Lung (tissue), 11 donors: ENCODE measurements at regions not wholly inside any gene's neighbourhood (a gene's known extent, or its start where the extent isn't known, plus 50 kb on each side); places are given as distances from the start of the nearest gene placed in this dataset.
A peak's percentile ranks its signal among the peaks of the same experiment; 100 is the strongest.

Source experiments
- ATAC-seq: fragments of 200-7000 bp; cut with Tn5 transposase; one replicate; pipeline ENCODE4 v1.9.1; 2020; ENCODE audit warnings: moderate number of reproducible peaks; ENCODE audit not compliant: insufficient read depth, low FRiP score
- DNase-seq, 3 donors: peaks; one replicate each; pipeline ENCODE4 v3.0.0-alpha.2; 2013 to 2017
- H3K27ac ChIP-seq, 2 donors: one replicate each; pipeline ENCODE4 v1.5.1; 2013; ENCODE audit warnings: mild to moderate bottlenecking in 2 of 2, moderate library complexity in 2 of 2, control low read depth in 1 of 2, inconsistent platforms in 1 of 2, low read depth in 1 of 2, low read length in 1 of 2
- H3K27me3 ChIP-seq, 3 donors: one replicate each; pipeline ENCODE4 v1.5.1; 2013; ENCODE audit warnings: low read length in 2 of 3; ENCODE audit not compliant: control insufficient read depth in 3 of 3, insufficient read depth in 3 of 3
- H3K36me3 ChIP-seq, 4 donors: one replicate each; pipeline ENCODE4 v1.5.1; 2013; ENCODE audit warnings: low read length in 4 of 4, mild to moderate bottlenecking in 1 of 4, moderate library complexity in 1 of 4; ENCODE audit not compliant: control insufficient read depth in 4 of 4, insufficient read depth in 4 of 4
- H3K4me1 ChIP-seq, 5 donors: one replicate each; pipeline ENCODE4 v1.5.1; 2013; ENCODE audit warnings: low read length in 5 of 5, mild to moderate bottlenecking in 2 of 5, moderate library complexity in 1 of 5; ENCODE audit not compliant: control insufficient read depth in 5 of 5, insufficient read depth in 5 of 5
- H3K4me3 ChIP-seq: one replicate; pipeline ENCODE4 v1.5.1; 2013; ENCODE audit warnings: mild to moderate bottlenecking, control low read depth, moderate library complexity
- H3K9ac ChIP-seq, 2 donors: one replicate each; pipeline ENCODE4 v1.5.1; 2013; ENCODE audit warnings: low read length in 2 of 2, control low read depth in 1 of 2; ENCODE audit not compliant: insufficient read depth in 1 of 2
- H3K9me3 ChIP-seq, 4 donors: one replicate each; pipeline ENCODE4 v1.5.1; 2013; ENCODE audit warnings: low read length in 3 of 4, mild to moderate bottlenecking in 1 of 4, moderate library complexity in 1 of 4; ENCODE audit not compliant: control insufficient read depth in 4 of 4, insufficient read depth in 3 of 4
- CTCF ChIP-seq: IDR thresholded peaks from 2 replicates; pipeline ENCODE4 v1.5.1; 2012; ENCODE audit warnings: mild to moderate bottlenecking; ENCODE audit errors: control extremely low read depth, extremely low read depth
- WGBS, 2 donors: extraction: QIAGEN DNeasy Blood & Tissue Kit; methylation state at CpG; one replicate each; pipeline ENCODE4 v1.1.7; 2013; 5-methylcytosine and 5-hydroxymethylcytosine counted together
- donor health status: control.
- donor health status: control.
- donor health status: Bipolar disorder and iron deficiency.
- donor health status: healthy.
- donor health status: DM: yes; HTN: yes; CAD: no.

- DNase-seq (no peak), ATAC-seq (no peak)
- Histone ChIP-seq H3K27me3 (no peaks in the 10 kb centered on the region), H3K36me3 (no peaks in the 10 kb centered on the region), H3K9me3 (peaks cover 0 to 11% (median 4%) of the 10 kb centered on the region in 4 donors), H3K4me3 (no peak overlapping the region), H3K27ac (no peak overlapping the region), H3K9ac (no peak overlapping the region), H3K4me1 (no peaks in the 10 kb centered on the region)
- no peak for TF ChIP-seq CTCF
- 92 to 96% methylated on average over 5 of the region's 5 CpGs for WGBS, 2 donors
These were observed 67.8 kb upstream of the CDK13 start for GRCh38 chr7:39882148-39882784.

GRCh38 chr7:39883812-39884390 lies 66.2 kb upstream of the CDK13 start:
- H3K9me3 ChIP-seq, result peaks cover 0 to 11% (median 4%) of the 10 kb centered on the region in 4 donors
- no peak for DNase-seq
- ATAC-seq, result no peak
- H3K27ac ChIP-seq, result no peak overlapping the region
- no peaks in the 10 kb centered on the region for H3K4me1 ChIP-seq
- no peak overlapping the region for H3K4me3 ChIP-seq
- H3K27me3 ChIP-seq, result no peaks in the 10 kb centered on the region
- no peak overlapping the region for H3K9ac ChIP-seq
- 84 to 90% methylated on average over 4 of the region's 4 CpGs for WGBS, 2 donors
- TF ChIP-seq CTCF, result no peak
- H3K36me3 ChIP-seq, result no peaks in the 10 kb centered on the region

- no peak overlapping the region for H3K27ac ChIP-seq
- no peak for TF ChIP-seq CTCF
- no peaks in the 10 kb centered on the region for H3K4me1 ChIP-seq
- ATAC-seq (no peak), DNase-seq (peak in 1 of 3 donors; percentile 21)
- H3K9ac ChIP-seq, result no peak overlapping the region
- H3K9me3 ChIP-seq, result no peaks in the 10 kb centered on the region
- H3K36me3 ChIP-seq, result no peaks in the 10 kb centered on the region
- no peak overlapping the region for H3K4me3 ChIP-seq
- 65 to 67% methylated on average over 3 of the region's 3 CpGs for WGBS, 2 donors
- no peaks in the 10 kb centered on the region for H3K27me3 ChIP-seq
These were observed 61.7 kb upstream of the CDK13 start for GRCh38 chr7:39888171-39888853.
